Liver (tissue), 8 donors: ENCODE measurements at regions not wholly inside any gene's neighbourhood (a gene's known extent, or its start where the extent isn't known, plus 50 kb on each side); places are given as distances from the start of the nearest gene placed in this dataset.

Source experiments
- DNase-seq: peaks from one replicate; pipeline ENCODE4 v3.0.0-alpha.2; 2017; ENCODE audit warnings: low spot score
- H3K27ac ChIP-seq, 2 donors: one replicate each; pipeline ENCODE4 v1.7.0; 2013; ENCODE audit warnings: inconsistent platforms in 2 of 2, low read length in 2 of 2, control low read depth in 1 of 2, low read depth in 1 of 2, mild to moderate bottlenecking in 1 of 2
- H3K27me3 ChIP-seq, 4 donors: one replicate each; pipeline versions ENCODE4 v1.6.1 to v1.7.0; 2013; ENCODE audit warnings: low read length in 3 of 4, inconsistent platforms in 1 of 4, mild to moderate bottlenecking in 1 of 4, moderate library complexity in 1 of 4; ENCODE audit not compliant: control insufficient read depth in 4 of 4, insufficient read depth in 4 of 4
- H3K36me3 ChIP-seq, 4 donors: one replicate each; pipeline versions ENCODE4 v1.6.1 to v1.7.0; 2013; ENCODE audit warnings: low read length in 3 of 4, mild to moderate bottlenecking in 3 of 4, low read depth in 1 of 4, moderate library complexity in 1 of 4; ENCODE audit not compliant: control insufficient read depth in 4 of 4, insufficient read depth in 3 of 4
- H3K4me1 ChIP-seq, 4 donors: one replicate each; pipeline versions ENCODE4 v1.6.1 to v1.7.0; 2013; ENCODE audit warnings: low read length in 3 of 4, mild to moderate bottlenecking in 3 of 4, moderate library complexity in 1 of 4; ENCODE audit not compliant: control insufficient read depth in 4 of 4, insufficient read depth in 4 of 4
- H3K4me3 ChIP-seq, 3 donors: one replicate each; pipeline versions ENCODE4 v1.6.1 to v1.7.0; 2013; ENCODE audit warnings: low read length in 3 of 3, control low read depth in 1 of 3, low read depth in 1 of 3, mild to moderate bottlenecking in 1 of 3
- H3K9ac ChIP-seq, 2 donors: one replicate each; pipeline ENCODE4 v1.7.0; 2013; ENCODE audit warnings: low read length in 2 of 2, mild to moderate bottlenecking in 2 of 2, moderate library complexity in 2 of 2, control low read depth in 1 of 2, low read depth in 1 of 2
- H3K9me3 ChIP-seq, 4 donors: one replicate each; pipeline versions ENCODE4 v1.6.1 to v1.7.0; 2013; ENCODE audit warnings: low read length in 3 of 4; ENCODE audit not compliant: control insufficient read depth in 4 of 4
- ATF3 ChIP-seq: IDR thresholded peaks from 2 replicates; pipeline ENCODE4 v1.6.1; 2016; ENCODE audit warnings: antibody characterized with exemption
- EGR1 ChIP-seq, 2 donors: IDR thresholded peaks; 2 replicates each; pipeline ENCODE4 v1.6.1; 2016 to 2018; ENCODE audit warnings: antibody characterized with exemption in 2 of 2, low read depth in 2 of 2
- GABPA ChIP-seq, 2 donors: IDR thresholded peaks in 1 of 2; conservative IDR thresholded peaks in 1 of 2; 2 replicates each; pipeline ENCODE4 v1.6.1; 2016; ENCODE audit warnings: antibody characterized with exemption in 2 of 2, mild to moderate bottlenecking in 1 of 2, moderate library complexity in 1 of 2
- HNF4G ChIP-seq: IDR thresholded peaks from 2 replicates; pipeline ENCODE4 v1.6.1; 2016; ENCODE audit warnings: antibody characterized with exemption
- JUND ChIP-seq, 2 donors: IDR thresholded peaks; 2 replicates each; pipeline ENCODE4 v1.6.1; 2016; ENCODE audit warnings: antibody characterized with exemption in 2 of 2
- NR2F2 ChIP-seq: IDR thresholded peaks from 2 replicates; pipeline ENCODE4 v1.6.1; 2016; ENCODE audit warnings: antibody characterized with exemption
- RAD21 ChIP-seq, 2 donors: IDR thresholded peaks; 2 replicates each; pipeline ENCODE4 v1.6.1; 2016; ENCODE audit warnings: antibody characterized with exemption in 2 of 2, mild to moderate bottlenecking in 2 of 2
- RXRA ChIP-seq, 2 donors: IDR thresholded peaks; 2 replicates each; pipeline ENCODE4 v1.6.1; 2017 to 2018; ENCODE audit warnings: antibody characterized with exemption in 2 of 2, mild to moderate bottlenecking in 1 of 2
- SP1 ChIP-seq: IDR thresholded peaks from 2 replicates; pipeline ENCODE4 v1.6.1; 2018; ENCODE audit warnings: antibody characterized with exemption, mild to moderate bottlenecking
- TAF1 ChIP-seq: conservative IDR thresholded peaks from 2 replicates; pipeline ENCODE4 v1.6.1; 2016; ENCODE audit warnings: antibody characterized with exemption, mild to moderate bottlenecking
- YY1 ChIP-seq: IDR thresholded peaks from 2 replicates; pipeline ENCODE4 v1.6.1; 2016; ENCODE audit warnings: antibody characterized with exemption, mild to moderate bottlenecking
- WGBS: extraction: QIAGEN DNeasy Blood & Tissue Kit; methylation state at CpG from one replicate; pipeline ENCODE4 v1.1.7; 2013; 5-methylcytosine and 5-hydroxymethylcytosine counted together
- TF ChIP-seq, protein P1 (sequence below): IDR thresholded peaks from 2 replicates; pipeline ENCODE4 v1.6.1; 2016; ENCODE audit warnings: antibody characterized with exemption
- TF ChIP-seq, protein P2 (sequence below): IDR thresholded peaks from 2 replicates; pipeline ENCODE4 v1.6.1; 2016; ENCODE audit warnings: antibody characterized with exemption, mild to moderate bottlenecking
- TF ChIP-seq, protein P3 (sequence below): IDR thresholded peaks from 2 replicates; pipeline ENCODE4 v1.6.1; 2016; ENCODE audit warnings: antibody characterized with exemption
- TF ChIP-seq, protein P4 (sequence below): fragments of 150-350 bp; IDR thresholded peaks from 2 replicates; pipeline ENCODE4 v1.5.1; 2017; ENCODE audit warnings: improper control_type of control experiment, low read depth, low read length; ENCODE audit not compliant: missing input control
- donor health status: healthy.
- donor health status: healthy.
- donor health status: healthy.
- donor health status: healthy.
- donor health status: healthy.

DNA sequence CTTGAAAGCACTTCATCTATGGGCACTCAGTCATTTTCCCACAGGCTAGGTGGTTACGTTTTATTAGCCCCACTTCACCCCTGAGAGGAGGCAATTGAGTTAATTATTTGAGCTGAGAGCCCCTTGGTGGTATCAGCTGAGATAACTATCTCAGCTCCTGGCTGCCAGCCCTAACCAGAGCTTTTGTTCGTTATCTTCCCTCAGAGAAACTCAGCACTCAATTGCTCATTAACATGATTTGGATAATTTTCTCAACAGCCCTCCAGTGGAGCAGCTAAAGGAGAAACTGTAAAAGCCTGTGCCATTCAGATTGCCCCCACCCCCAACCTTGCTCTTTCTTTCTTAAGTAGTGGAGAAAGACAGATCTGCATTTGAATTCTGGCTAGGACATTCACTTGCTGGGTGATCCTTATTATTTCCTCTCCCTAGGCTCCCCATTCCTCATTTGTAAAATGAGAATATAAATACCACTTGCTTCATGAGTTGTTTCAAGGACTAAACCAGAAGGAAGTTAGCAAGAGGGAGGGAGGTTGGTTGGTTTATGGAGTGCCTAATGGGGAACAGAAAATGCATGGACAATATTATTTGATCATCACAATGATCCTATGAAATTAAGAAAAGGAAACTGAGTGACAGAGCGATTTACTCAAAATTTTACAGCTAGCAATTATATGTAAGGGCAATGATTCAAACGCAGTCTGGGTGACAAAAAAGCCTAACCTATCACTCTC, 218.7 kb upstream of the FGGY start (continued):
- TF ChIP-seq ATF3 (no peak), GABPA (IDR thresholded peaks at IDR 0.05 in 1 of 2, conservative IDR thresholded peaks at IDR 0.05 in 1 of 2) (no peak), EGR1 (IDR thresholded peaks at IDR 0.05; ENCODE audit: low read depth in 2 of 2) (no peak), JUND (IDR thresholded peaks at IDR 0.05) (no peak), NR2F2 (no peak)
- TF ChIP-seq, protein P1, sequence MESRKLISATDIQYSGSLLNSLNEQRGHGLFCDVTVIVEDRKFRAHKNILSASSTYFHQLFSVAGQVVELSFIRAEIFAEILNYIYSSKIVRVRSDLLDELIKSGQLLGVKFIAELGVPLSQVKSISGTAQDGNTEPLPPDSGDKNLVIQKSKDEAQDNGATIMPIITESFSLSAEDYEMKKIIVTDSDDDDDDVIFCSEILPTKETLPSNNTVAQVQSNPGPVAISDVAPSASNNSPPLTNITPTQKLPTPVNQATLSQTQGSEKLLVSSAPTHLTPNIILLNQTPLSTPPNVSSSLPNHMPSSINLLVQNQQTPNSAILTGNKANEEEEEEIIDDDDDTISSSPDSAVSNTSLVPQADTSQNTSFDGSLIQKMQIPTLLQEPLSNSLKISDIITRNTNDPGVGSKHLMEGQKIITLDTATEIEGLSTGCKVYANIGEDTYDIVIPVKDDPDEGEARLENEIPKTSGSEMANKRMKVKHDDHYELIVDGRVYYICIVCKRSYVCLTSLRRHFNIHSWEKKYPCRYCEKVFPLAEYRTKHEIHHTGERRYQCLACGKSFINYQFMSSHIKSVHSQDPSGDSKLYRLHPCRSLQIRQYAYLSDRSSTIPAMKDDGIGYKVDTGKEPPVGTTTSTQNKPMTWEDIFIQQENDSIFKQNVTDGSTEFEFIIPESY: no peak

GRCh38 chr1:59078866-59079265, 218.0 kb upstream of the FGGY start:
- WGBS: 79% methylated on average over 3 of the region's 3 CpGs
- Histone ChIP-seq H3K27ac (no peak overlapping the region), H3K9me3 (no peaks in the 10 kb centered on the region), H3K9ac (no peak overlapping the region), H3K27me3 (no peaks in the 10 kb centered on the region), H3K36me3 (no peaks in the 10 kb centered on the region), H3K4me1 (no peaks in the 10 kb centered on the region), H3K4me3 (no peak overlapping the region)
- no peak for TF ChIP-seq RXRA (IDR thresholded peaks at IDR 0.05)
- no peak for TF ChIP-seq YY1
- TF ChIP-seq, protein P2, sequence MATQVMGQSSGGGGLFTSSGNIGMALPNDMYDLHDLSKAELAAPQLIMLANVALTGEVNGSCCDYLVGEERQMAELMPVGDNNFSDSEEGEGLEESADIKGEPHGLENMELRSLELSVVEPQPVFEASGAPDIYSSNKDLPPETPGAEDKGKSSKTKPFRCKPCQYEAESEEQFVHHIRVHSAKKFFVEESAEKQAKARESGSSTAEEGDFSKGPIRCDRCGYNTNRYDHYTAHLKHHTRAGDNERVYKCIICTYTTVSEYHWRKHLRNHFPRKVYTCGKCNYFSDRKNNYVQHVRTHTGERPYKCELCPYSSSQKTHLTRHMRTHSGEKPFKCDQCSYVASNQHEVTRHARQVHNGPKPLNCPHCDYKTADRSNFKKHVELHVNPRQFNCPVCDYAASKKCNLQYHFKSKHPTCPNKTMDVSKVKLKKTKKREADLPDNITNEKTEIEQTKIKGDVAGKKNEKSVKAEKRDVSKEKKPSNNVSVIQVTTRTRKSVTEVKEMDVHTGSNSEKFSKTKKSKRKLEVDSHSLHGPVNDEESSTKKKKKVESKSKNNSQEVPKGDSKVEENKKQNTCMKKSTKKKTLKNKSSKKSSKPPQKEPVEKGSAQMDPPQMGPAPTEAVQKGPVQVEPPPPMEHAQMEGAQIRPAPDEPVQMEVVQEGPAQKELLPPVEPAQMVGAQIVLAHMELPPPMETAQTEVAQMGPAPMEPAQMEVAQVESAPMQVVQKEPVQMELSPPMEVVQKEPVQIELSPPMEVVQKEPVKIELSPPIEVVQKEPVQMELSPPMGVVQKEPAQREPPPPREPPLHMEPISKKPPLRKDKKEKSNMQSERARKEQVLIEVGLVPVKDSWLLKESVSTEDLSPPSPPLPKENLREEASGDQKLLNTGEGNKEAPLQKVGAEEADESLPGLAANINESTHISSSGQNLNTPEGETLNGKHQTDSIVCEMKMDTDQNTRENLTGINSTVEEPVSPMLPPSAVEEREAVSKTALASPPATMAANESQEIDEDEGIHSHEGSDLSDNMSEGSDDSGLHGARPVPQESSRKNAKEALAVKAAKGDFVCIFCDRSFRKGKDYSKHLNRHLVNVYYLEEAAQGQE: no peak
- TF ChIP-seq, protein P3, sequence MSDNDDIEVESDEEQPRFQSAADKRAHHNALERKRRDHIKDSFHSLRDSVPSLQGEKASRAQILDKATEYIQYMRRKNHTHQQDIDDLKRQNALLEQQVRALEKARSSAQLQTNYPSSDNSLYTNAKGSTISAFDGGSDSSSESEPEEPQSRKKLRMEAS: no peak
- TF ChIP-seq JUND (IDR thresholded peaks at IDR 0.05): no peak
- TF ChIP-seq SP1: no peak
- TF ChIP-seq, protein P4, sequence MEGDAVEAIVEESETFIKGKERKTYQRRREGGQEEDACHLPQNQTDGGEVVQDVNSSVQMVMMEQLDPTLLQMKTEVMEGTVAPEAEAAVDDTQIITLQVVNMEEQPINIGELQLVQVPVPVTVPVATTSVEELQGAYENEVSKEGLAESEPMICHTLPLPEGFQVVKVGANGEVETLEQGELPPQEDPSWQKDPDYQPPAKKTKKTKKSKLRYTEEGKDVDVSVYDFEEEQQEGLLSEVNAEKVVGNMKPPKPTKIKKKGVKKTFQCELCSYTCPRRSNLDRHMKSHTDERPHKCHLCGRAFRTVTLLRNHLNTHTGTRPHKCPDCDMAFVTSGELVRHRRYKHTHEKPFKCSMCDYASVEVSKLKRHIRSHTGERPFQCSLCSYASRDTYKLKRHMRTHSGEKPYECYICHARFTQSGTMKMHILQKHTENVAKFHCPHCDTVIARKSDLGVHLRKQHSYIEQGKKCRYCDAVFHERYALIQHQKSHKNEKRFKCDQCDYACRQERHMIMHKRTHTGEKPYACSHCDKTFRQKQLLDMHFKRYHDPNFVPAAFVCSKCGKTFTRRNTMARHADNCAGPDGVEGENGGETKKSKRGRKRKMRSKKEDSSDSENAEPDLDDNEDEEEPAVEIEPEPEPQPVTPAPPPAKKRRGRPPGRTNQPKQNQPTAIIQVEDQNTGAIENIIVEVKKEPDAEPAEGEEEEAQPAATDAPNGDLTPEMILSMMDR: no peak
- TF ChIP-seq TAF1: no peak
- no peak for TF ChIP-seq NR2F2
- TF ChIP-seq EGR1 (IDR thresholded peaks at IDR 0.05; ENCODE audit: low read depth in 2 of 2): no peak
- no peak for TF ChIP-seq RAD21 (IDR thresholded peaks at IDR 0.05)
- TF ChIP-seq, protein P1: no peak
- no peak for TF ChIP-seq HNF4G
- no peak for DNase-seq
